Dedifferentiated amniotic fluid mesenchymal stem cell (primary cell): ENCODE measurements at regions not wholly inside any gene's neighbourhood (a gene's known extent, or its start where the extent isn't known, plus 50 kb on each side); places are given as distances from the start of the nearest gene placed in this dataset.
"Not testable (repeated sequence)": the region's sequence is repeated elsewhere in the genome, so short reads cannot be mapped to it uniquely, and the experiment has no call there.

Experiments used
- DNase-seq: peaks from one replicate; pipeline ENCODE4 v3.0.0-alpha.2; 2016; ENCODE audit errors: extremely low spot score

DNA sequence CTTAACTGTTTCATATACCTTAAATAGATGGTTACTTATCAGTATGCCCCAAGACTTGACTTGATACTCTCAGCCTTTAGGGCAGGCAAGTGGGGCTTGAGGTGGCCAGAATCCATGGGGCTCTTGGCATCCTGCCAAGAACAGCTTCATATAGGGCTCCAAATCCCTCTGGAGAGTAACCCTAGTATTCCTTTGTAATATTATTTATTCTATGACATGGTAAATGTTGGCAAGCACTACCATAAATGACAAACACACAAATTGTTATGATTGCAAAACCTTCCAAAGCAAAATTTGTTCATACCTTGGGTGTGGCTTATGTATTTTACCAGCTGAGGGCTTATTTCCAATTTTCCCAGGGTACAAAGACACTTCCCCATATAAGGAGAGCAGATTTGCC lies 257.4 kb upstream of the TRPC7 start:
- no peak for DNase-seq

DNA sequence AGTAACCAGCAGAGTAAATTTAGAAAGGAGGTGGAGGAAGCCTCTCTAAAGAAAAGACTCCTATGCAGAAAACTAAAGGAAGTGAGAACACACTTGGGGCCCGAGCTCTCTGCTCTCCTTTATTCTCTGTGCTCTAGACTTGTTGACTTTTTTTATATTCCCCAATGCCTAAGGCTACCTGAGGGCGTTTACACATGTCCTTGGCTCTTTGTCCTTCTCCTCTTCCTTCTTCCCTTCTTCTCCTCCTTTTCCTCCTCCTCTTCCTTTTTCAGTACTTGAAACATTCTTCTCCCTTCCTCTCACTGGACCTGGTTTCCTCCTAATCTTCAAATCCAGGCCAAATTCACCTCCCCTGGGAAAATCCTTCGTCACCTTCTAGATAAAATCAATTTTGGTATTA lies 256.4 kb upstream of the TRPC7 start:
- DNase-seq: no peak

DNA sequence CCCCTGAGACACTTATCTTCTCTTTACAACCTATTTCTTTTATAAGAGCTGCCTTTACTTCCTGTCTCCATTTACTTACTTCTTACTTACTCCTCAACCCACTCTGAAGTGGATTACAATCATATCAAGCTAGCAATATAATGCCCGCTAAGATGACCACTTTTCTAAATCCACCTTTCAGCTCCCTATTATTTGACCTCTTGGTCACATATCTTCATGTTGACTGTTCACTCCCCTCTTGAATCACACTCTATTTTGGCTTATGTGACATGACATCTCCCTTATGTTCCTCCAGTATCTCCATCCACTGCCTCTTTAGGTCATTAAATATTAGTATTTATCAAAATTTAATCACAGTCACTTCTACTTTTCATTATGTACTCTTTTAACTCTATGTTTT lies 255.3 kb upstream of the TRPC7 start:
- no peak for DNase-seq

DNA sequence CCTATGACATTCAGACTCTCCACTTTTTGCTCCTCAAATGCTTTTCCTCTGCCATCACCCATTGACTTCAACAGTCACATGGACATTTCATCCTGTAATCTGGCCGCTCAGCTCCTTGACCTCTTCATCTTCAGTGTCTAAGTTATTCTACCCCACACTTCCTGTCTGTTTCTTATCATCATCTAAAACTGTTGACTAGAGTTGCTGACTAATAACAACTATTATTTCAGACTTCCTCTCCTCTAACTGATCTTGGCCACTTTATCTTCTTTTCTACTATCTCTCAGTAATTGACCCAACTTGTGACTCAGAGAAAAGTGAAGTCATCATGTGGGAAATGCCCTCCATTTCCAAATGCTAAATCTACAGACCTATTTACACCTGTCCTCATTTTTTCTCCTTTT lies 254.7 kb upstream of the TRPC7 start:
- no peak for DNase-seq

DNA sequence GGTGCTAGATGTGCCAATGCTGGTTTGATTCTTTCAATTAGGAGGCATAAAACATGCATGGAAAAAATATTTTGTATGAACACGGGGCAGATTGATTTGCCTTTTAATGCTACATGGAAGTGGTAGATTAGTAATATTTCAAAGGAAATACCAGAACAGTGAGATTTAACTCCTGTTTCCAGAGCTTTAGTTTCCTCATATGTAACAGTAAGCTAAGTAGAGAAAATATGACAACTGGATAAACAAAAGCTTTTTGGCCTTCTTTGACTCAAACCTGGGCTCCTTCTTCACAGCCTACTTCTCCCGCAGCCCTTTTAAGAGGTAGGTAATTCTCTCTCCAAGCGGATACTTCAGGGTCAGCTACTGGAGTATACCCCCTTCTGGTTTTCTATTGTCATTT lies 254.2 kb upstream of the TRPC7 start:
- no peak for DNase-seq

DNA sequence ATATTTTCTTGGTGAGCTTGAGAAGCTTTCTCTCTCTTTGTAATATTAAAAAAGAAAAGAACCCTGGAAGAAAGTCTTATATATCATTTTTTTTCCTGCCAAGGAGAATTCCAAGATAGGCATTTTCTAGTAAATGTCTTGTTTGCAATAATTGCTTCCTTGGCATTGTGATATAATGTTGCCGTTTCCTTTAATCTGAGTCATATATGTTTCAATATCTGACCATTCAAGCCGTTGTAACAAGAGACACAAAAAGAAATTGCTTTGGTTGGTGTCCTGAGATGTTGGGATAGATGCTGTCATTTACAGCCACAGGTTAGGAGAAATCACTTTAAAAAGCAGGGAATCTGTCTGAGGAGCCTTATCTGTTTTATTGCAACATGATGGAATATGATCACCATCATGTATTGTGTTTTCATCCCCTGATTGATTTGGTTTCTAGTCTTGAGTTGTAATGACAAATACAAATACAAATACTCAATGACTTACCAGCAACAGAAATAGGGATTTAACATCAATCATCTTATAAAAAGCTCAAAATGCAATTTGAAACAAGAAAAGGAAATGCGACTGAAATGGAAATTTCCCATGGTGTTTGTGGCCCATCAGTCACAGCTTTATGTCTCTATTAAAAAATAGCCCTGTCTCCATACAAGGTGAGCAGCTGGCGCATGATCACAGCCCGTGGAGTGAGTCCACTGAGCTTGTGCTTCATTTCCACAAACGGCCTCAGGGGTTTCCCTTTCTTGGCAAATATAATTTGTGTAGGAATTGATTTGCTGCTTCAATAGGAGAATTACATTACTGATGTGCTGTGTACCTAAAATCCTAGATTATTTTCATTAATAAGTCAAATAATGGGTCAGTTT lies 250.1 kb upstream of the TRPC7 start:
- DNase-seq: no peak

DNA sequence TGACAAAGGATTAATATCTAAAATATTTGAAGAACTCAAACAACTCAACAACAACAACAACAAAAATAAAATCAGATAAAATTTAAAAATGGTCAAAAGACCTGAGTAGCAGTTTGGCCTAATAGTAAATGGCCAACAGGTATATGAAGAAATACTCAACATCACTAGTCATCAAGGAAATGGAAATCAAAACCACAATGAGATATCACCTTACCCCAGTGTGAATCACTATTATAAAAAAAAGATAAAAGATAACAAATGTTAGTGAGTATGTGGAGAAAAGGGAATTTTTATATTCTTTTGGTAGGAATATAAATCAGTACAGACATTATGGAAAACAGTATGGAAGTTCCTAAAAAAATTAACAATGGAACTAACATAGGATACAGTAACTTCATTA lies 247.9 kb upstream of the TRPC7 start:
- no peak for DNase-seq

DNA sequence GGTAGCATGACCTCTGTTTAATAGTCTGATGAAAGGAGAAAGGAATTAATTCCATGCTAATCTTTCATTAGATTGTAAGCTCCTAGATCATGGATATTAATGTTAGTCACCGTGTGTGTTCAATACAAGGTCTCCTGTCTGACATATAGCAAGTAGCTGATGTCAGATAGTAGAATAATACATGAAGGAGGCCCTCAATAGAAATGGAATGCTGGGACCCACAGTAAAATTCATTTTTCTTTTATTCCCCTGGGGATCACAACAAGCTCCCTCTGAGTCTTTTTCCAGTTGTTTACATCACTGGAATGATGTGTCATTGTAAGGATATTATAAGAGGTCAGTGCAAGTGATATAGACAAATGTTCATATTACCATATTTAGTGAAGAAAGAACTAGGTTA lies 240.3 kb upstream of the TRPC7 start:
- no peak for DNase-seq

DNA sequence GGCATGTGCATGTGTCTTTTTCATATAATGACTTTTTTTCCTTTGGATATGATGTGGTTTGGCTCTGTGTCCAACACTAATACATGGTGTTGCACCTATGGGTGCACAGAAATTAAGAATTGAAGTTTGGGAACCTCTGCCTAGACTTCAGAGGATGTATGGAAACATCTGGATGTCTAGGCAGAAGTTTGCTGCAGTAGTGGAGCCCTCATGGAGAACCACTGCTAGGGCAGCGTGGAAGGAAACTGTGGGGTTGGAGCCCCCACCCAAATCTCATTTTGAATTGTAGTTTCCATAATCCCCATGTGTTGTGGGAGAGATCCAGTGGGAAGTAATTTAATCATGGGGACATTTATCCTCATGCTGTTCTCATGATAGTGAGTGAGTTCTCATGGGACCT lies 235.0 kb upstream of the TRPC7 start:
- DNase-seq: no peak

DNA sequence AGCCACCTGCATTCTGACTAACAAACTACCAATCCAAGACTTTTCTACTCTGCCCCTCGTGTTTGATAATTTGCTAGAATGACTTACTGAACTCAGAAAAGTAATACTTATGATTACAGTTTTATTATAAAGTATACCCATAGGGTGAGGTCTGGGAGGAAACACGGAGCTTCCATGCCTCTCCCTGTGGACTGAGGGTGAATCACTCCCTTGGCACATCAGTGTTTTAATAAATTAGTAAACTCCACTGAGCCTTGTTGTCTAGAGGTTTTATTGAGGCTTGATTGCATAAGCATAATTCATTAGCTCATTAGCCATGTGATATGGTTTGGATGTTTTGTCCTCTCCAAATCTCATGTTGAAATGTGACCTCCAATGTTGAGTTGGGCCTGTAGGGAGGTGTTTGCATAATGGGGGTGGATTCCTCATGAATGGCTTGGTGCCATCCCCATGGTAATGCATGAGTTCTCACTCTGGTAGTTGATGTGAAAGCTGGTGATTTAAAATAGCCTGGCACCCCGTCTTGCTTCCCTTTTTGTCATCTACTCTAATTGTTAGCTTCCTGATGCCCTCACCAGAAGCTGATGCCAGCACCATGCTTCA lies 233.6 kb upstream of the TRPC7 start:
- DNase-seq: no peak

DNA sequence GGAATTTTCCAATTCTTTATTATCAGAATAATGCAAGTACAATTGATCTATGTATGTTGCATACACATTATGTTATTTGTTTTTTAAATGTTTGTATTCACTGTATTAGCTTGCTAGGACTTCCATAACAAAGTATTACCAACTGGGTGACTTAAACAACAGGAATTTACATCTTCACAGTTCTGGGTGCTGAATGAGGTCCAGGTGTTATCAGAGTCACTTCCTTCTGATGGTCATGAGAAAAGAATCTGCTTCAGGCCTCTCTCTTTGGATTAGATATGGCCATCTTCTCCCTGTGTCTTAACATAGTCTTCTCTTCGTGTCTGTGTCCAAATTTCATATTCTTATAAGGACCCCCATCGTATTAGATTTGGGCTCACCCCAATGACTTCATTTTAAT lies 229.1 kb upstream of the TRPC7 start:
- DNase-seq: no peak

DNA sequence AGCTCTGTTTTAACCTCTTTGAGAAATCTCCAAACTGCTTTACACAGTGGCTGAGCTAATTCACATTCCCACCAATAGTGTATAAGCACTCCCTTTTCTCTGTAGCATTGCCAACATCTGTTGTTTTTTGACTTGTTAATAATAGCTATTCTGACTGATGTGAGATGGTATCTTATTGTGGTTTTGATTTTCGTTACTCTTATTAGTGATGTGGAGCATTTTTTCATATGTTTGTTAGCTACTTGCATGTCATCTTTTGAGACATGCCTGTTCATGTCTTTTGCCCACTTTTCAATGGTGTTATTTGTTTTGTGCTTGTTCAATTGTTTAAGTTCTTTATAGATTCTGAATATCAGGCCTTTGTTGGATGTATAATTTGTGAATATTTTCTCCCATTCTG lies 225.2 kb upstream of the TRPC7 start:
- DNase-seq: no peak

DNA sequence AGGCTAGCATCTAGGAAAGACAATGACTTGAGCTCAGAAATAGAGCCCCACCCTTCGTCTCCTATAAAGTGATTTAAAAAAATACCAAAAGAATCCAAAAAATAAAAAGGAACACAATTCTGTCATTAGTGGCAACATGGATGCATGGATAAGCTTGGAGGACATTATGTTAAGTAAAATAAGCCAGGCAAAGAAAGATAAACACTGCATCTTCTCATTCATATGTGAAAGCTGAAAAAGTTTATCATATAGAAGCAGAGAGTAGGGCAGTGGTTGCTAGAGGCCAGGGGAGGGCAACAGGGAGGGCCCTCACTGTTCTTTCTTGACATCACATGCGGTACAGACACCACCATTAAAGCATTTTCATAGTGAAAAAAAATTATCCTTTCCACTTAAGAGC lies 220.9 kb upstream of the TRPC7 start:
- no peak for DNase-seq

DNA sequence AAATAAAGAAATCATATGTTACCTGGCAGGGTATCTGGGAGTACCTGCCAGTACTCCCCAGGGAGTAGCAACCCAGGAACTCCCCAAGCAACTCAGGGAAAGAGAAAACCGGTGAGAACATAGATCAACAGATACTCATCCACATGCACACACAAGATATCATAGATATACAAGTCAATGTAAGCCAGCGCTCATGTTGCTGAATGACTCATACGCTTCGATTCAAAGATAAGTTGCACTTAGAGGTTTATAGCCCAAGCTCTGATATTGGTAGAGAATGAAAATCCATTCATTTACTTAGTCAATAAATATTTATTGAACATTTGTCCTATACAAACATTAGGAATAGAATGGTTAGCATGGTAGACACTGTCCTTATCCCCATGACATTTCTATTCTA lies 219.1 kb upstream of the TRPC7 start:
- no peak for DNase-seq

DNA sequence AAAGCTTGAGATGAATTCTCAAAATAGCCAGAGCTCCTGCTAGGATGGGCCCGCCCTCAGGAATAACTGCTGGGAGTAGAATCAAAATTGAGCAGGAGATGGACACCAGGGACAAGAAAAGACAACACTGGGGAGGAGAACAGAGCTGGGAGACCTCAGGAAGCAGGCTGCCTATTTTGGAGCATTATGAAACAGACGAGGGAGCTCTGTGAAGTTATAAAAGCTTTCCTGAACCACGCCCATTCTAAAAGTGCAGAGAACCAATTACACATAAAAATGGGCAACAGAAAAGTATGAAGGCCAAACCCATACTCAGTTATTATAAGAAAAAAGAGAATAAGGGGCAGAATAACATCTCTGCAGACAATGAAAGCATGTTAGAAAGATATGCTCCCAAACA lies 213.9 kb upstream of the TRPC7 start:
- DNase-seq: no peak

DNA sequence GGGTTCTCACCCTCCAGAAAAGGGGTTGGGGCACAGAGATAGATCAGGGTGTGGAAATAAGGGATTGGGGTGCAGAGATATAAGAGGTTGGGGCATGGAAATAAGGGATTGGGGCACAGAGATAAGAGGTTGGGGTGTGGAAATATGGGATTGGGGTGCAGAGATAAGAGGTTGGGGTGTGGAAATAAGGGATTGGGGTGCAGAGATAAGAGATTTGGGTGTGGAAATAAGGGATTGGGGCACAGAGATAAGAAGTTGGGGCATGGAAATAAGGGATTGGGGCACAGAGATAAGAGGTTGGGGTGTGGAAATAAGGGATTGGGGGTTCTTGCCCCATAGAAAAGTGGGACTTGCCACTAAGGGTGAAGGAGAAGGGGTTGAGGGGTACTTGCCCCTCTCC lies 204.5 kb upstream of the TRPC7 start:
- not testable (repeated sequence) for DNase-seq

DNA sequence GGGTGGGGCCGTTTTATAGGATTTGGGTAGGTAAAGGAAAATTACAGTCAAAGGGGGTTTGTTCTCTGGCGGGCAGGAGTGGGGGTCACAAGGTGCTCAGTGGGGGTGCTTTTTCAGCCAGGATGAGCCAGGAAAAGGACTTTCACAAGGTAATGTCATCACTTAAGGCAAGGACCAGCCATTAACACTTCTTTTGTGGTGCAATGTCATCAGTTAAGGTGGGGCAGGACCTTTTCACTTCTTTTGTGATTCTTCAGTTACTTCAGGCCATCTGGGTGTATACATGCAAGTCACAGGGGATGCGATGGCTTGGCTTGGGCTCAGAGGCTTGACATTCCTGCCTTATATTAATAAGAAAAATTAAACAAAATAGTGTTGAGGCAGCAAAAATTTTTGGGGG lies 200.1 kb upstream of the TRPC7 start:
- not testable (repeated sequence) for DNase-seq

DNA sequence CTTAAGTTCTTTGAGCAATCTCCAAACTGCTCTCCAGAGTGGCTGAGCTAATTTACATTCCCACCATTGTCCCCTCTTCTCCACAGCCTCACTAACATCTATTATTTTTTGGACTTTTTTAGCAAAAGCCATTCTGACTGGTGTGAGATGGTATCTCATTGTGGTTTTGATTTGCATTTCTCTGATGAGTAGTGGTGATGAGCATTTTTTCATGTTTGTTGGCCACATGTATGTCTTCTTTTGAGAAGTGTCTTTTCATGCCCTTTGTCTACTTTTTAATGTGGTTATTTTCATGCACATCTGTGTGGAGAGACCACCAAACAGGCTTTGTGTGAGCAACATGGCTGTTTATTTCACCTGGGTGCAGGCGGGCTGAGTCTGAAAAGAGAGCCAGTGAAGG lies 199.7 kb upstream of the TRPC7 start:
- not testable (repeated sequence) for DNase-seq

DNA sequence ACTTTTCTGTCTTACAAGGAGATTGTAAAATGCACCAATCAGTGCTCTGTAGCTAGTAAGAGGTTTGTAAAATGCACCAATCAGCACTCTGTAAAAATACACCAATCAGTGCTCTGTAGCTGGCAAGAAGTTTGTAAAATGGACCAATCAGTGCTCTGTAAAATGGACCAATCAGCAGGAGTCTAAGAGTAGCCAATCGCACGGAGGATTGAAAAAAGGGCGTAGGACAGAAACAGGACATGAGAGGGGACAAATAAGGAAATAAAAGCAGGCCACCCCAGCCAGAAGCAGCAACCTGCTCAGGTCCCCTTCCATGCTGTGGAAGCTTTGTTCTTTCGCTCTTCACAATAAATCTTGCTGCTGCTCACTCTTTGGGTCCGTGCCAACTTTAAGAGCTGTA lies 199.1 kb upstream of the TRPC7 start:
- DNase-seq: not testable (repeated sequence)

DNA sequence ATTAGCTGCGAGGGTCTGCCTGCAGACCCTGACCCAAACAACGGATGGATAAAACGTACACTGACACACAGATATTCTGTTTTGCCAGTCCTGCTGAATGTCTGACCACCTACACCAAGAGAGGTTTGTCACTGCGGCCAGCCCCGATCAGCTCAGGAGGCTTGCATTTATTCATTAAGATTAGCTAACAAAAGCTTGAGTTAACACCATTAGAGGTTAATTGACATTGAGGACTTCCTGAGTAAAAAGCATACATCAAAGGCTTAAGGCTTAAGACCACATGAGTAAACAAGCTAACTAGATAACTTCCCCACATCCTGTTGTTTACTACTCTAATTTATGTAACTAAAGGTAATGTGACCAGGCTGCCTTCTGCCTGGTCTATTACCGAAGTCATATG lies 198.1 kb upstream of the TRPC7 start:
- no peak for DNase-seq

DNA sequence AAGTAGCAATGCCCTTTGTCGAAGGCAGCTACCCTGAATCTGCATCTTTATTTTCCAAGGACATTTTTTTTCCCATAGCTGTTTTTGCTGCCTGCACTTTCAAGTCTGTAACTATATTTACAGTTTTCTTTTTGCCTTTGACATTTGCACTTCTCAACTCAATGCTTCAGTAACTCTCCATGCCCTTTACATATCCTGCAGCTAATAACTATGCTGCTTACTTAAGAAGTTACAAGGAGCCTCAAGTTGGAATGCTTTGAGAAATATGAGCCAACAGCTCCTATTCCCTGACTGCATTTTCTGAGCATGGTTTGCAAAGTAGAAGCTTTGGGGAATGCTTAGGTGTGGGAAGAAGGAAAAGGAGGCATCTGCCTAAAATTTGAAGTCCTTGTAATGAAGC lies 194.8 kb upstream of the TRPC7 start:
- DNase-seq: no peak

DNA sequence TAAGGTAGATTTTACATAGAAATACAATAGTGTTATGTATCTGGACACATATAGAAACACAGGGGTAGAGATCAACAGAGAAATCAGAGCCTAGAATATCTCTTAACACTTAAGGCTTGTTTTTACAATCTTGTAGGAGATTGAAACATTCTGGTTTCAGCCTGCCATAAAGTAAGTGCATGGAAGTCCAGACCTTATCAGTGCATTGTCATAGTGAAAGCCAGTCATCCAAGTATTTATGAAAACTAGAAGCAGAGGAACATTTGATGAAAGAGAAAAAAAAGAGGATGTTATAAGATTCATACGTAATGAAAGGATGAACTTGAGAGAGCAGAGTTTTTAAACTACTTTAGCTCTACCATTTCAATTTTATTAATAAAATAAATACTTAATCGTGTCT lies 194.3 kb upstream of the TRPC7 start:
- no peak for DNase-seq

DNA sequence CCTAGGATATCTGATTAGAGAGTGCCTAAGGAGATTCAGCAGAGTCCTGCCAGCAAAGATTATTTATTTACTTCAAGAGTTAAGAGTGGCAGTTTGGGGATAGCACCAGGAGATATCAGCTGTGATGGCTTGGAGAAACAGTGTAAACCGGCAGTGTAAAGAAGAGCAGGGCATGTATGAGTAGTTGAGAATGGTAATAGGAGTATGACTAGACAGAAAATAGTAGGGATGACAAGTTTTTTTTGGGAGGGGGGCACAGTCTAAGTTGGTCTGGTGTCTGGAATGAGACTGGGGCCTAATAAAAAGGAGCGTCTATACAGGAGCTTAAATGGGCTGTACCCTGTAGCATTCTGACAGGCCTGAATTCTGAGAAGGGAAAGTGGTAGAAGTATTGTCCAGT lies 181.8 kb upstream of the TRPC7 start:
- DNase-seq: not testable (repeated sequence)

DNA sequence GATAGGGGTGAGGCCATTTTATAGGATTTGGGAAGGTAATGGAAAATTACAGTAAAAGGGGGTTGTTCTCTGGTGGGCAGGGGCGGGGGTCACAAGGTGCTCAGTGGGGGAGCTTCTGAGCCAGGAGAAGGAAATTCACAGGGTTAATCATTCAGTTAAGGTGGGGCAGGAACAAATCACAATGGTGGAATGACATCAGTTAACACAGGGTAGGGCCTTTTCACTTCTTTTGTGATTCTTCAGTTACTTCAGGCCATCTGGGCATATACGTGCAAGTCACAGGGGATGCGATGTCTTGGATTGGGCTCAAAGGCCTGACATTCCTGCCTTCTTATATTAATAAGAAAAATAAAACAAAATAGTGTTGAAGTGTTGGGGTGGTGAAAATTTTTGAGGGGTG lies 181.1 kb upstream of the TRPC7 start:
- not testable (repeated sequence) for DNase-seq
